Suprapubic skin (tissue), 4 donors: ENCODE measurements at regions not wholly inside any gene's neighbourhood (a gene's known extent, or its start where the extent isn't known, plus 50 kb on each side); places are given as distances from the start of the nearest gene placed in this dataset.

Experiments used
- DNase-seq, 2 donors: peaks; one replicate each; pipeline ENCODE4 v3.0.0-alpha.2; 2019; ENCODE audit warnings: low spot score in 2 of 2
- H3K27ac ChIP-seq: fragments of 200-600 bp; sonication (generic); one replicate; pipeline ENCODE4 v1.5.1; 2019
- H3K27me3 ChIP-seq: fragments of 200-600 bp; sonication (generic); one replicate; pipeline ENCODE4 v1.5.1; 2019
- H3K36me3 ChIP-seq: fragments of 200-600 bp; sonication (generic); one replicate; pipeline ENCODE4 v1.5.1; 2019
- H3K4me1 ChIP-seq: fragments of 200-600 bp; sonication (generic); one replicate; pipeline ENCODE4 v1.5.1; 2019
- H3K4me3 ChIP-seq: fragments of 200-600 bp; sonication (generic); one replicate; pipeline ENCODE4 v1.5.1; 2019; ENCODE audit warnings: mild to moderate bottlenecking
- H3K9me3 ChIP-seq: fragments of 200-600 bp; sonication (generic); one replicate; pipeline ENCODE4 v1.5.1; 2019
- EP300 ChIP-seq: sonication (generic); formaldehyde crosslinking; IDR thresholded peaks from one replicate; pipeline ENCODE4 v1.6.1; 2017; ENCODE audit warnings: antibody characterized with exemption
- POLR2A ChIP-seq, 2 donors: fragments of 450-650 bp; IDR thresholded peaks; one replicate each; pipeline ENCODE4 v1.6.1; 2017; ENCODE audit warnings: antibody characterized with exemption in 2 of 2, mild to moderate bottlenecking in 2 of 2, moderate library complexity in 2 of 2
- POLR2AphosphoS5 ChIP-seq, 3 donors: sonication (generic); formaldehyde crosslinking; IDR thresholded peaks; one replicate each; pipeline ENCODE4 v1.6.1; 2017; ENCODE audit warnings: antibody characterized with exemption in 3 of 3
- WGBS: methylation state at CpG from one replicate; pipeline ENCODE4 v1.1.5; 2018; 5-methylcytosine and 5-hydroxymethylcytosine counted together
- TF ChIP-seq, protein P1 (sequence below), 2 donors: fragments of 200-600 bp in 1 of 2; fragments of 450-650 bp in 1 of 2; sonication (generic) in 1 of 2; IDR thresholded peaks; one replicate each; pipeline ENCODE4 v1.5.1; 2016 to 2019; ENCODE audit warnings: antibody characterized with exemption in 2 of 2, mild to moderate bottlenecking in 1 of 2, moderate library complexity in 1 of 2

GRCh38 chr6:111951497-111952085, 78.3 kb upstream of the FYN start:
- 47% methylated on average over 7 of the region's 7 CpGs for WGBS
- peak in 1 of 2 donors; percentile 50 for DNase-seq
- no peaks in the 10 kb centered on the region for H3K36me3 ChIP-seq
- TF ChIP-seq, protein P1, sequence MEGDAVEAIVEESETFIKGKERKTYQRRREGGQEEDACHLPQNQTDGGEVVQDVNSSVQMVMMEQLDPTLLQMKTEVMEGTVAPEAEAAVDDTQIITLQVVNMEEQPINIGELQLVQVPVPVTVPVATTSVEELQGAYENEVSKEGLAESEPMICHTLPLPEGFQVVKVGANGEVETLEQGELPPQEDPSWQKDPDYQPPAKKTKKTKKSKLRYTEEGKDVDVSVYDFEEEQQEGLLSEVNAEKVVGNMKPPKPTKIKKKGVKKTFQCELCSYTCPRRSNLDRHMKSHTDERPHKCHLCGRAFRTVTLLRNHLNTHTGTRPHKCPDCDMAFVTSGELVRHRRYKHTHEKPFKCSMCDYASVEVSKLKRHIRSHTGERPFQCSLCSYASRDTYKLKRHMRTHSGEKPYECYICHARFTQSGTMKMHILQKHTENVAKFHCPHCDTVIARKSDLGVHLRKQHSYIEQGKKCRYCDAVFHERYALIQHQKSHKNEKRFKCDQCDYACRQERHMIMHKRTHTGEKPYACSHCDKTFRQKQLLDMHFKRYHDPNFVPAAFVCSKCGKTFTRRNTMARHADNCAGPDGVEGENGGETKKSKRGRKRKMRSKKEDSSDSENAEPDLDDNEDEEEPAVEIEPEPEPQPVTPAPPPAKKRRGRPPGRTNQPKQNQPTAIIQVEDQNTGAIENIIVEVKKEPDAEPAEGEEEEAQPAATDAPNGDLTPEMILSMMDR (IDR thresholded peaks at IDR 0.05), result no peak
- TF ChIP-seq POLR2A (IDR thresholded peaks at IDR 0.05) (no peak), POLR2AphosphoS5 (IDR thresholded peaks at IDR 0.05) (no peak), EP300 (no peak)
- no peaks in the 10 kb centered on the region for H3K9me3 ChIP-seq
- H3K27ac ChIP-seq, result no peak overlapping the region
- no peaks in the 10 kb centered on the region for H3K27me3 ChIP-seq
- no peak overlapping the region for H3K4me3 ChIP-seq
- H3K4me1 ChIP-seq, result peaks cover 21% of the 10 kb centered on the region

DNA sequence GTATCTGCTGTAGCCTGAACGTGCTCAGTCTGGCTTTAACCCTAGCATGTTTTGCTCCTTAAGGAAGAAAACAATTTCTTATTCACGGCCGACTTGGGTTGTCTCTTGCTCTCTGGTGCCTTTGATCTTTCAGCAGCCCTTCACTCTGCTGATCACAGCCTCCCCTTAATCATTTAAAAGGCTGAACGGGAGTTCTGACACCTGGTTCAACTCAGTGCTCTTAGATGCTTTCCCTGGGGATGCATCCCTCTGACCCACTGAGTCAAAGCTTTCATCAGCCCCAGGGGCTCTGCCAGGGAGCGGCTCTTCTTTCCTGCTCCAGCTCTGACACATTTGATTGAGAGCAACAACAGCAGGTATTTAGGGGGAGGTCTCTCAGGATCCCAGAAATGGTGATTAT, 79.0 kb upstream of the FYN start:
- H3K36me3 ChIP-seq, result no peaks in the 10 kb centered on the region
- peak in 1 of 2 donors; percentile 34 for DNase-seq
- H3K9me3 ChIP-seq, result no peaks in the 10 kb centered on the region
- WGBS, result 47% methylated on average over 5 of the region's 5 CpGs
- H3K27me3 ChIP-seq, result no peaks in the 10 kb centered on the region
- no peak overlapping the region for H3K4me3 ChIP-seq
- TF ChIP-seq EP300, result no peak
- no peak for TF ChIP-seq POLR2AphosphoS5 (IDR thresholded peaks at IDR 0.05)
- TF ChIP-seq, protein P1 (IDR thresholded peaks at IDR 0.05), result no peak
- no peak for TF ChIP-seq POLR2A (IDR thresholded peaks at IDR 0.05)
- H3K27ac ChIP-seq, result peak overlapping the region; percentile 34
- H3K4me1 ChIP-seq, result peaks cover 21% of the 10 kb centered on the region

- Histone ChIP-seq H3K9me3 (no peaks in the 10 kb centered on the region), H3K27ac (peak overlapping the region; percentile 34), H3K27me3 (no peaks in the 10 kb centered on the region), H3K4me1 (peaks cover 21% of the 10 kb centered on the region), H3K36me3 (no peaks in the 10 kb centered on the region), H3K4me3 (no peak overlapping the region)
- WGBS, result 36% methylated on average over 4 of the region's 4 CpGs
- TF ChIP-seq POLR2AphosphoS5 (IDR thresholded peaks at IDR 0.05) (peak in 1 of 3 donors; percentile 12), POLR2A (IDR thresholded peaks at IDR 0.05) (no peak), EP300 (no peak)
- TF ChIP-seq, protein P1 (IDR thresholded peaks at IDR 0.05), result no peak
- peak in 1 of 2 donors; percentile 71 for DNase-seq
Measured at GRCh38 chr6:111952821-111953540, 79.7 kb upstream of the FYN start.

DNA sequence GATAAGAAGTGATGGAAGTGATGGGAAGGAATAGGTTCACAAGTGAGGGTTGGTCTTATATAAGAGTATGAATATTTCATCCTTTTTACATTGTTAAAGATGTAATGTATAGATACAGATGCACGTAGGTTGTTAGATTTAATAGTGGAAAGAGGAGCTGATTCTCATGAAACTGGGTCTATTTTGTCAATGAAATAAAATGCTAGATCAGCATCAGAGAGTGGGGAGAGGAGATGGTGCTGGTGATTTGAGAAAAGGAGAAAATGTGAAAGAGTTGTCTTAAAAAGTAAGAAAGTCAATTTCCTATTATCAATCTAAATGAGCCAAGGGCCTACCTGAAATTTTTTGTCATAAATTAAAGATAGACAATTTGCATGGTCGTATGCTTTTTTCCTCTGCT, 82.8 kb upstream of the FYN start:
- H3K4me1 ChIP-seq, result peaks cover 20% of the 10 kb centered on the region
- no peak for DNase-seq
- WGBS, result 82% methylated on average over 2 of the region's 2 CpGs
- no peak overlapping the region for H3K4me3 ChIP-seq
- no peaks in the 10 kb centered on the region for H3K9me3 ChIP-seq
- no peaks in the 10 kb centered on the region for H3K36me3 ChIP-seq
- H3K27me3 ChIP-seq, result no peaks in the 10 kb centered on the region
- H3K27ac ChIP-seq, result no peak overlapping the region
- no peak for TF ChIP-seq EP300
- TF ChIP-seq POLR2AphosphoS5 (IDR thresholded peaks at IDR 0.05), result no peak
- no peak for TF ChIP-seq POLR2A (IDR thresholded peaks at IDR 0.05)
- TF ChIP-seq, protein P1 (IDR thresholded peaks at IDR 0.05), result no peak

- H3K27ac ChIP-seq, result no peak overlapping the region
- no peaks in the 10 kb centered on the region for H3K27me3 ChIP-seq
- no peak overlapping the region for H3K4me3 ChIP-seq
- 80% methylated on average over 10 of the region's 10 CpGs for whole genome bisulfite sequencing
- DNase-seq, result no peak
- no peaks in the 10 kb centered on the region for H3K36me3 ChIP-seq
- peaks cover 6% of the 10 kb centered on the region for H3K4me1 ChIP-seq
- TF ChIP-seq POLR2AphosphoS5 (IDR thresholded peaks at IDR 0.05) (no peak), EP300 (no peak), POLR2A (IDR thresholded peaks at IDR 0.05) (no peak)
- TF ChIP-seq, protein P1 (IDR thresholded peaks at IDR 0.05), result no peak
- H3K9me3 ChIP-seq, result no peaks in the 10 kb centered on the region
Measured at GRCh38 chr6:111957623-111958315, 84.5 kb upstream of the FYN start.
